ENCODE measurements at regions not wholly inside any gene's neighbourhood (a gene's known extent, or its start where the extent isn't known, plus 50 kb on each side); places are given as distances from the start of the nearest gene placed in this dataset.
"Not testable (repeated sequence)": the region's sequence is repeated elsewhere in the genome, so short reads cannot be mapped to it uniquely, and the experiment has no call there.

DNA sequence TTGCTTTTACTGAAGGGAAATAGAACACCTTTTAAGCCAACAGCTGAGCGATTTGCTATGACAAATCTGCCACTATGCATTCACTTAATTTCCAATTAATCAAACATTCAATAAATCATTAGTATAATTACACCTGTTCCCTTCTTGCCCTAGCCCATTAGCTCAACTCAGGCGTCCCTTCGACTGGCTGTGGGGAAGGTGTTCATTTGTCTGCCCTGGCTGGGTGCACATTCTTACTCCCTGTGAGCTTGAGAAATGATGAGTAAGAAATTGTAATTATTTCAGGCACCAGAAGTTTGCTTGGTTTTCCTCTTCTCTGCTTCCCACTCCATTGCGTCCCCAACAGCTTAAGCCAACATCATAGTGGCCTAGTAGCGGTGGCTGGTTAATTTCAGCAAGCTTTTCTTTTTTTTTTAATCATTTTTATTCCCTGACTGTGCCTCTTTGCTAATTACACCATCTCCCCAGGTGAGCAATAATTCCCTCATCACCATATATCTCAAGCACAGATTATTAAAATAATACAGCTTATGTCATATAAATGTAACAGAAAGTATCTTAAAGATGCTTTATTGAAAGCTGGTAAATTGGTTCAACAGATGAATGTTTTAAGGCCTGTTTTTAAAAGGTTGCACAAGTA is 623.9 kb upstream of the RBFOX1 start:
- TF ChIP-seq, protein P1, sequence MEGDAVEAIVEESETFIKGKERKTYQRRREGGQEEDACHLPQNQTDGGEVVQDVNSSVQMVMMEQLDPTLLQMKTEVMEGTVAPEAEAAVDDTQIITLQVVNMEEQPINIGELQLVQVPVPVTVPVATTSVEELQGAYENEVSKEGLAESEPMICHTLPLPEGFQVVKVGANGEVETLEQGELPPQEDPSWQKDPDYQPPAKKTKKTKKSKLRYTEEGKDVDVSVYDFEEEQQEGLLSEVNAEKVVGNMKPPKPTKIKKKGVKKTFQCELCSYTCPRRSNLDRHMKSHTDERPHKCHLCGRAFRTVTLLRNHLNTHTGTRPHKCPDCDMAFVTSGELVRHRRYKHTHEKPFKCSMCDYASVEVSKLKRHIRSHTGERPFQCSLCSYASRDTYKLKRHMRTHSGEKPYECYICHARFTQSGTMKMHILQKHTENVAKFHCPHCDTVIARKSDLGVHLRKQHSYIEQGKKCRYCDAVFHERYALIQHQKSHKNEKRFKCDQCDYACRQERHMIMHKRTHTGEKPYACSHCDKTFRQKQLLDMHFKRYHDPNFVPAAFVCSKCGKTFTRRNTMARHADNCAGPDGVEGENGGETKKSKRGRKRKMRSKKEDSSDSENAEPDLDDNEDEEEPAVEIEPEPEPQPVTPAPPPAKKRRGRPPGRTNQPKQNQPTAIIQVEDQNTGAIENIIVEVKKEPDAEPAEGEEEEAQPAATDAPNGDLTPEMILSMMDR (IDR thresholded peaks at IDR 0.05) = no peak
- ATAC-seq (ENCODE audit: low FRiP score) (no peak), DNase-seq (ENCODE audit: low spot score) (no peak)

DNA sequence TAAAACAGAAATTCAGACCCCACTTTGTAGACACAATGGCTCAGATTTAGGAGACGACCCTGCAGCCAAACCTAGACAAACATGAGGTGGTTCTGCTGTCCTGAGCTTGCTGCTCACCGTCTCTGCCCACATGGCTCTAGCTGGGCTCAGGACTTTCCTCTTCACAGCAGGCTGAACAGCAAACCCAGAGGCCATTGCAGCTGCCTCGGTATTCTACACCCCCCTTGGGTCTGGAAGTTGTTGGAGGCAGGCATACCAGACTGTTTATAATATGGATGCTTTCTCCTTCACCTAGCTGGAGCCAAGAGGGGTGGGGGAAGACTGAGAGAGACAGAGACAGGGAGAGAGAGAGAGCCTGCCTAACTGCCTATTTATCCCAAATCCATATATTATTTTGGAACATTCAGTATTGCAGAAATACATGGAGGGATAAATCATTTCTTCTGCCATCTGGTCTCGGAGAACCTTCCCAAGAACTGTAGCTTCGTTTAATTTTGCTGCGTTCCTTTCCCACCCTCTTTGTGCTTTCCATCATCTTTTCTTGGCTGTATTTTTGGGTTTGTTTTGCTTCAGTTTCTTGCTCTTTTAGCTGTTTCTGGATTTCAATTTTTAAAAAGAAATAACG is 628.2 kb upstream of the RBFOX1 start:
- TF ChIP-seq, protein P1 (IDR thresholded peaks at IDR 0.05) = no peak
- no peak for DNase-seq (ENCODE audit: low spot score)
- no peak for ATAC-seq (ENCODE audit: low FRiP score)

DNA sequence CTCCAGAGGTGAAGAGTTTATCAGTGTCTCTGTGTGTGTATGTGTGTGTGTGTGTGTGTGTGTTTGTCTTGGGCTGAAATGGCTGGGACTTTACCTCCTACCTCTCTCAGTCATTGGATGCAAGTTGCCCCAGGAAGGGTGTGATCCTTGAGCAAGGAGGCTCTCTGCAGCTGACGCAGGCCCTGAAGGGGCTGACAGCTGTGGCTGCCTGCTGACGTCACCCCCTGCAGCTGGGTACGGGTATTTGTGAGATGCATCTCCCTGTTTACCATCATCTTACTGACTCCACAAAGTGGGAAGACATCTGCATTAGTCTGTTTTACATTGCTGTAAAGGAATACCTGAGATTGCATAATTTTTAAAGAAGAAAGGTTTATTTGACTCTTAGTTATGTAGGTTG is 631.5 kb upstream of the RBFOX1 start:
- TF ChIP-seq, protein P1 (IDR thresholded peaks at IDR 0.05) = no peak
- no peak for ATAC-seq (ENCODE audit: low FRiP score)
- no peak for DNase-seq (ENCODE audit: low spot score)

DNA sequence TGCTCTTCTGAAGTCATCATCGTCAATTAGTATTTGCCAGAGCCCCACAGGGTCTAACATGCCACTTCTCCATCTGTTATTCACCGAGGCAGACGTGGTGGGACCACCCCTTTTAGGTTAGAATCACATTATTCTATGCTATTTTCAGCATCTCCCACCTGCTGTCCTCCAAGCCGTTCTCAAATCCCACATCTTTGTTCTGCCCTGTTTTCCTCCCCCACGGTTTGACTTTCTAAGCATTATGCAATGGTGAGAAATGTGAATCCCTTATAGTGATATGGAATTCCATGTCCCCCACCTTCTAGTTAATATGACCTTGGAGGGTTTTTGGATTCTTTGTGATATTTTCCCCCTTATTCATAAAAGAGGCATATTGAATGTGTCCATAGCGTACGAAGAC is 634.1 kb upstream of the RBFOX1 start:
- TF ChIP-seq, protein P1 (IDR thresholded peaks at IDR 0.05) = no peak
- no peak for DNase-seq (ENCODE audit: low spot score)
- no peak for ATAC-seq (ENCODE audit: low FRiP score)

DNA sequence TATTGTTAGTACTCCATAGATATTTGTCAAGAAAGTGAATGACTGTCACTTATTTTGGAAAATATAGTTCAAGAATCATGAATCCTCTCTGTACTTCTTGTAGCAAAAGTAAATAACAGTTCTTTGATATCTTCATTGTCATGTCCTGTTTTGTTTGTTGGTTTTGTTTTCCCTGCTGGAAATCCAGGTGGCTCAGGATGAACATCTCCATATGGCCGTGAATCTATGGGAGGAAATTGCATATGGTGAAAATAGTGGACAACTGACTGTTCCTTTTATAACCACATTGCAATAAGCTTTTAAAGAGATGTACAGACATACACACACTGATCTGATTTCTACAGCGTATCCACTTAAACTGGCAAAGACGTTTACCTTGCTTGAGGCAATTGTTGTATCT is 637.0 kb upstream of the RBFOX1 start:
- TF ChIP-seq, protein P1 (IDR thresholded peaks at IDR 0.05) = no peak
- no peak for ATAC-seq (ENCODE audit: low FRiP score)
- DNase-seq (ENCODE audit: low spot score) = no peak

DNA sequence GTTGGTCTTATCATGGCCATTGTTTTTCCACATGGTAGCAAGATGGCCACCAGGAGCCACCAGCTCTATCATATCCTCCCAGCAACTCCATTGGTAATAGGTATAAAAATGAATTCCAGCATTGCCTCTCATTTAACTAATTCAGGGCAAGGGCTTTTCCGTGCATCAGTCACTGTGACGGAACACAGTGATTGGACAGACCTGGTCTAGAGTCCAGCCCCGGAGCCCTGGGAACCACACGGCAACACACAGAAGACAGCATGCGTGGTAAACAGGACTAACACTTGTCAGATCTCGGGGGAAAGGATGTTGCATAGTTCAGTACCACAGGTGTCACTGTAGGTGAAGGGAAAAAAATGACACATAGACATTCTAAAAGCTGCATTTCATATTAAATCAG is 638.0 kb upstream of the RBFOX1 start:
- DNase-seq (ENCODE audit: low spot score) = no peak
- TF ChIP-seq, protein P1 (IDR thresholded peaks at IDR 0.05) = no peak
- ATAC-seq (ENCODE audit: low FRiP score) = no peak

DNA sequence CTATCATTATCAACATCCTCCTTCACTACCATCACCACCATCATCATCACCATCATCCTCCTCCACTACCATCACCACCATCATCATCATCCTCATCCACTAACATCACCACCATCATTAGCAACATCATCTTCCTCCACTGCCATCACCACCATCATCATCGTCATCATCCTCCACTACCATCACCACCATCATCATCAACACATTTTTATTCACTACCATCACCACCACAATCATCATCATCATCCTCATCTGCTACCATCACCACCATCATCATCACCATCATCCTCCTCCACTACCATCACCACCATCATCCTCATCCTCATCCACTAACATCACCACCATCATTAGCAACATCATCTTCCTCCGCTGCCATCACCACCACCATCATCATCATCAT is 639.2 kb upstream of the RBFOX1 start:
- DNase-seq (ENCODE audit: low spot score); ATAC-seq (ENCODE audit: low FRiP score): not testable (repeated sequence)
